GM12878 (cell line): ENCODE measurements at regions not wholly inside any gene's neighbourhood (a gene's known extent, or its start where the extent isn't known, plus 50 kb on each side); places are given as distances from the start of the nearest gene placed in this dataset.

Experiments used
- BHLHE40 ChIP-seq, 2 experiments: fragments of 450-650 bp in 1 of 2; IDR thresholded peaks; 2 replicates each; pipeline ENCODE4 v1.6.1; 2011 to 2017; ENCODE audit warnings: low read depth in 2 of 2, borderline replicate concordance in 1 of 2, improper control_type of control experiment in 1 of 2, low read length in 1 of 2, mild to moderate bottlenecking in 1 of 2
- CBX3 ChIP-seq: fragments of 200-600 bp; sonication (generic); IDR thresholded peaks from 2 replicates; pipeline ENCODE4 v1.6.1; 2016; ENCODE audit warnings: low read depth, borderline replicate concordance
- EZH2 ChIP-seq: IDR thresholded peaks from 2 replicates; pipeline ENCODE4 v1.6.1; 2012; ENCODE audit warnings: low read depth, mild to moderate bottlenecking, control low read depth, inconsistent platforms, low read length, borderline replicate concordance; ENCODE audit not compliant: control insufficient read depth
- JUND ChIP-seq: IDR thresholded peaks from 2 replicates; pipeline ENCODE4 v1.6.1; 2012; ENCODE audit warnings: low read depth, mild to moderate bottlenecking, low read length, improper control_type of control experiment, moderate library complexity
- KLF5 ChIP-seq: fragments of 450-650 bp; IDR thresholded peaks from 2 replicates; pipeline ENCODE4 v1.6.1; 2014; ENCODE audit warnings: mild to moderate bottlenecking; ENCODE audit not compliant: partially characterized antibody
- PAX5 ChIP-seq: IDR thresholded peaks from 2 replicates; pipeline ENCODE4 v1.6.1; 2011; ENCODE audit warnings: low read depth, low read length, borderline replicate concordance
- TF ChIP-seq, protein P1 (sequence below), 3 experiments: IDR thresholded peaks in 2 of 3; conservative IDR thresholded peaks in 1 of 3; 2 replicates each; pipeline ENCODE4 v1.5.1; 2011; ENCODE audit warnings: low read depth in 3 of 3, low read length in 3 of 3, mild to moderate bottlenecking in 3 of 3, control low read depth in 2 of 3, moderate library complexity in 2 of 3, inconsistent platforms in 1 of 3, mixed read lengths in 1 of 3; ENCODE audit not compliant: control insufficient read depth in 2 of 3, insufficient read depth in 1 of 3; ENCODE audit errors: extremely low read depth in 1 of 3
- TF ChIP-seq, protein P2 (sequence below): fragments of 450-650 bp; IDR thresholded peaks from 2 replicates; pipeline ENCODE4 v1.6.1; 2016; ENCODE audit warnings: mild to moderate bottlenecking

DNA sequence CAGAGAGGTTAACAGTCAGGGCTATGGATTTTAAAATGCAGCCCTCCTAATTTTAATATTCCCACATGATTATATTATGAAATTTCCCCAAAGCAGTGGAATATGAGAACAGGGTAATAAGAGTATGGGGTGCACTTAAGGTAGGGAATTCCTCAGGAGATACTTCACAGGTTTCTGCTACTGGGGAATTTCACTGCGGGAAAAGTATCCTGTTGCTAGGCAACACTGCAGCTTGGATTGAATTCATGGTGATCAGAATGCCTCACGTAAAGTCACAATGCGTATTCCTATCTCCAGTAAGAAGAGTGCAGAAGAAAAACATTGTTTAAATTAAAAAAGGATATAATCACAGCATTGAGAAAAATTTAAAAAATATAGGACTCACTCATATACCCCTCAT is 398.1 kb upstream of the RPS6KA3 start:
- TF ChIP-seq PAX5 (no peak), BHLHE40 (IDR thresholded peaks at IDR 0.05; ENCODE audit: borderline replicate concordance in 1 of 2, low read depth in 2 of 2, low read length in 1 of 2) (no peak), JUND (no peak), KLF5 (no peak), EZH2 (no peak), CBX3 (no peak)
- TF ChIP-seq, protein P1, sequence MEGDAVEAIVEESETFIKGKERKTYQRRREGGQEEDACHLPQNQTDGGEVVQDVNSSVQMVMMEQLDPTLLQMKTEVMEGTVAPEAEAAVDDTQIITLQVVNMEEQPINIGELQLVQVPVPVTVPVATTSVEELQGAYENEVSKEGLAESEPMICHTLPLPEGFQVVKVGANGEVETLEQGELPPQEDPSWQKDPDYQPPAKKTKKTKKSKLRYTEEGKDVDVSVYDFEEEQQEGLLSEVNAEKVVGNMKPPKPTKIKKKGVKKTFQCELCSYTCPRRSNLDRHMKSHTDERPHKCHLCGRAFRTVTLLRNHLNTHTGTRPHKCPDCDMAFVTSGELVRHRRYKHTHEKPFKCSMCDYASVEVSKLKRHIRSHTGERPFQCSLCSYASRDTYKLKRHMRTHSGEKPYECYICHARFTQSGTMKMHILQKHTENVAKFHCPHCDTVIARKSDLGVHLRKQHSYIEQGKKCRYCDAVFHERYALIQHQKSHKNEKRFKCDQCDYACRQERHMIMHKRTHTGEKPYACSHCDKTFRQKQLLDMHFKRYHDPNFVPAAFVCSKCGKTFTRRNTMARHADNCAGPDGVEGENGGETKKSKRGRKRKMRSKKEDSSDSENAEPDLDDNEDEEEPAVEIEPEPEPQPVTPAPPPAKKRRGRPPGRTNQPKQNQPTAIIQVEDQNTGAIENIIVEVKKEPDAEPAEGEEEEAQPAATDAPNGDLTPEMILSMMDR (IDR thresholded peaks at IDR 0.05 in 2 of 3, conservative IDR thresholded peaks at IDR 0.05 in 1 of 3; ENCODE audit: control insufficient read depth in 2 of 3, extremely low read depth in 1 of 3, insufficient read depth in 1 of 3, low read depth in 3 of 3, low read length in 3 of 3): no peak
- TF ChIP-seq, protein P2, sequence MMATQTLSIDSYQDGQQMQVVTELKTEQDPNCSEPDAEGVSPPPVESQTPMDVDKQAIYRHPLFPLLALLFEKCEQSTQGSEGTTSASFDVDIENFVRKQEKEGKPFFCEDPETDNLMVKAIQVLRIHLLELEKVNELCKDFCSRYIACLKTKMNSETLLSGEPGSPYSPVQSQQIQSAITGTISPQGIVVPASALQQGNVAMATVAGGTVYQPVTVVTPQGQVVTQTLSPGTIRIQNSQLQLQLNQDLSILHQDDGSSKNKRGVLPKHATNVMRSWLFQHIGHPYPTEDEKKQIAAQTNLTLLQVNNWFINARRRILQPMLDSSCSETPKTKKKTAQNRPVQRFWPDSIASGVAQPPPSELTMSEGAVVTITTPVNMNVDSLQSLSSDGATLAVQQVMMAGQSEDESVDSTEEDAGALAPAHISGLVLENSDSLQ: no peak
